Ramos (cell line): ENCODE measurements at regions not wholly inside any gene's neighbourhood (a gene's known extent, or its start where the extent isn't known, plus 50 kb on each side); places are given as distances from the start of the nearest gene placed in this dataset.

Experiments used
- in situ Hi-C: fragments of 300-500 bp; cut with MboI; formaldehyde crosslinking; loops from one replicate; pipeline ENCODE4 v1.14.3; 2022; ENCODE audit warnings: low sequenced_read_pairs; ENCODE audit not compliant: unreplicated experiment

GRCh38 chr10:55786461-55787050, 574.5 kb downstream of the ZWINT start:
- in situ Hi-C loops, result no loop called here

- in situ Hi-C loops, result no loop called here
These were observed 578.9 kb downstream of the ZWINT start for GRCh38 chr10:55782181-55782580.

- in situ Hi-C loops, result no loop called here
These were observed 594.8 kb downstream of the ZWINT start for GRCh38 chr10:55766212-55766611.

- in situ Hi-C loops, result no loop called here
These were observed 610.6 kb downstream of the ZWINT start for GRCh38 chr10:55750458-55750857.

- in situ Hi-C loops, result loop anchor here (25.0 kb wide), 1 partner anchor 660 kb away; no protein-coding TSS in a partner anchor
These were observed 613.8 kb downstream of the ZWINT start for GRCh38 chr10:55747244-55747643.

- in situ Hi-C loops, result loop anchor here (25.0 kb wide), 1 partner anchor 659 kb away; no protein-coding TSS in a partner anchor
These were observed 615.1 kb downstream of the ZWINT start for GRCh38 chr10:55746002-55746401.

- in situ Hi-C loops, result loop anchor here (25.0 kb wide), 1 partner anchor 655 kb away; no protein-coding TSS in a partner anchor
These were observed 618.6 kb downstream of the ZWINT start for GRCh38 chr10:55742487-55742886.

- in situ Hi-C loops, result loop anchor here (25.0 kb wide), 1 partner anchor 653 kb away; no protein-coding TSS in a partner anchor
These were observed 620.3 kb downstream of the ZWINT start for GRCh38 chr10:55740767-55741166.

- in situ Hi-C loops, result loop anchor here (25.0 kb wide), 1 partner anchor 653 kb away; no protein-coding TSS in a partner anchor
These were observed 620.9 kb downstream of the ZWINT start for GRCh38 chr10:55740110-55740509.

- in situ Hi-C loops, result loop anchor here (25.0 kb wide), 1 partner anchor 647 kb away; no protein-coding TSS in a partner anchor
These were observed 626.9 kb downstream of the ZWINT start for GRCh38 chr10:55734112-55734511.

GRCh38 chr10:55704950-55705349, 656.1 kb downstream of the ZWINT start:
- in situ Hi-C loops, result no loop called here

- in situ Hi-C loops, result no loop called here
These were observed 692.6 kb downstream of the ZWINT start for GRCh38 chr10:55668326-55668922.

GRCh38 chr10:55653531-55653930, 707.5 kb downstream of the ZWINT start:
- in situ Hi-C loops, result no loop called here

- in situ Hi-C loops, result no loop called here
These were observed 719.5 kb downstream of the ZWINT start for GRCh38 chr10:55641601-55642000.

- in situ Hi-C loops, result no loop called here
These were observed 729.9 kb downstream of the ZWINT start for GRCh38 chr10:55631071-55631654.

GRCh38 chr10:55630491-55631056, 730.5 kb downstream of the ZWINT start:
- in situ Hi-C loops, result no loop called here

- in situ Hi-C loops, result no loop called here
These were observed 731.1 kb downstream of the ZWINT start for GRCh38 chr10:55629793-55630490.

GRCh38 chr10:55628260-55628701, 732.8 kb downstream of the ZWINT start:
- in situ Hi-C loops, result no loop called here

GRCh38 chr10:55627501-55628051, 733.5 kb downstream of the ZWINT start:
- in situ Hi-C loops, result no loop called here
